ENCODE measurements at regions not wholly inside any gene's neighbourhood (a gene's known extent, or its start where the extent isn't known, plus 50 kb on each side); places are given as distances from the start of the nearest gene placed in this dataset.

GRCh38 chr1:2866422-2867086 lies 65.1 kb upstream of the TTC34 start:
- DNase-seq: no peak

- no peak for DNase-seq
Measured at GRCh38 chr1:2867087-2867425, 65.6 kb upstream of the TTC34 start.

- no peak for DNase-seq
Measured at GRCh38 chr1:2867861-2868260, 66.4 kb upstream of the TTC34 start.

DNA sequence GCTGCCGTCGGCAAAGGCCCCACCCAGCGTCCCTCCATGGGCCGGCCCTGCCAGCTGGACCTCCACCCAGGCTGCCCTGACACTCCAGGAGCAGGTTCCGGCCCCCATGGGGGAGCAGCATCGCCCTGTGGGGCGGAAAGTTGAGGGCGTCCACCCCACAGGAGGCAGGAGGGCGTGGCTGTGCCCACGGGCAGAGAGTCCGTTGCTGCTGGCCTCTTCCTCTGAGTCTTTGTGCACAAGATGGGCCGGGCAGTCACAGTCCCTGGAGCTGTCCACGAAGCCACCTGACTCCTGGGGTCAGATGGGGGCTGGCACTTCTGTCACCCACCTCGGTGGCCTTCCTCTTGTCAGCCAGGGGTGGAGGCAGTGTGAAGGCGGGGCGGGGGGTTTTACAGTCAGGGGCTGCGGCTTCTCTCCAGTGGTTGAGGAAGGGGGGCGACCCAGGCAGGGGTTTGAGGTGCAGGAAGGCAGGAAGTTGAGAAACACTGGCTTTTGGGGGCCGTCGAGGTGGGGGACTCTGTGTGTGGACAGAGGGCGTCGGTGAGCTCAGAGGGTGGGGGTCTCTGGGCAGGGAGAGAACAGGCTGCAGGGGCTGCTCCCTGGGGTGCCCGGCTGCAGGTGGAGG lies 67.2 kb upstream of the TTC34 start:
- DNase-seq: no peak

GRCh38 chr1:2871246-2871815 lies 69.8 kb upstream of the TTC34 start:
- DNase-seq: no peak

DNA sequence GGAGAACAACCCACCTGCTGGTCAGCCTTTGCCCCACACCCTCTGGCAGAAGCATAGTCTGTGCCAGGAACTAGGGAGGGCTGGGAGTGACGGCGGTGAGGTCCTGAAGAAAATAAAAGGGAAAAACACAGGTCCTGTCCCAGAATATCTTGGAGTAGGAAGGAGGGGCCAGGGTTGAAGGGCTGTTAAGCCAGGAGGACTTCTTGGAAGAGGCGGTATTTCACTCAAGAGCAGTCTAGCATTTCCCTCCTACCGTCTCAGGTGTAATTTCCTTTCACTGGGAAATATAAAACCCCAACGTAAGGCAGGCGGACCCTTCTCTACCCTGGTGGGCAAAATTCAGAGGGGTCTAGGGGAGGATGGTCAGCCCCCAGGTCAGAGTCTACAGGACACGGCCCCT lies 72.7 kb upstream of the TTC34 start:
- no peak for DNase-seq

GRCh38 chr1:2874607-2875480 lies 73.4 kb upstream of the TTC34 start:
- no peak for DNase-seq

GRCh38 chr1:2875707-2876561 lies 74.4 kb upstream of the TTC34 start:
- DNase-seq: no peak

DNA sequence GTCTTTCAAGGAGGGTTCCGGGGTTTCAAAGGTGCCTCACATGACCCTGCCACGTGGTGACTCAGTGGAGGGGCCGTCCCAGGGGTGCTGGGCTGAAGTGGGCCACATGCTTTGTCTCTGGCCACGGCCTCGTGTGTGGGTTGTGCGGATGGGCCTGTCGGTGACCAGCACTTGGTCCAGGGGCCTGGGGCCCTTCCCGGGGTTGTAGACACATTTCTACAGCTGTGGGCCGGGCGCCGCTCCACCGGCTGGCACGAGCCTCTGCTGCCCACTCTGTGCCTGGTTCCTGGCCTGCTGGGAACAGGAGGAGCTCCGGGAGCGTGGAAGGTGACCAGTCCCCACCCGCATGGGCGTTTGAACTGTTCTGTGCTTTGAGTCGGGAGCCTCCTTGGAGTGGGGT lies 75.4 kb upstream of the TTC34 start:
- DNase-seq: no peak

- no peak for DNase-seq
Measured at GRCh38 chr1:2877391-2877790, 75.9 kb upstream of the TTC34 start.

DNA sequence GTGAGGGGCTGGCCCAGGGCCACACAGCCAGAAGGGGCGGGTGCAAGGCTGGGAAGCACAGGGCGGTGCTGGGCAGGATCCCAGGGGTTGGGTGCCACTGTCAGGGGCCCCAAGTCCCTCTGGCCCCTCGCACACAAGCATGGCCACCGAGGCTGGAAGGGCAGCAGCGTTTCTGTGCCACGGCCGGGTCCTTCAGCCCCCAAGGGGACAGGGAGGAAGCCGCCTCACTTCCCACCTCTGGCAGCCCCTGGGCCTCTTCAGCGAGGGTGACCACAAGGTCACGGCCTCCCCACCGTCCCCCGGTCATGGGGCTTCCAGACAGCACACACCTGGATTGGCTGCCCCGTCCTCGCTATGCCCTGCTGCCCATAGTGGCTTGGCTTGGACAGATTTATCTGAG lies 77.1 kb upstream of the TTC34 start:
- DNase-seq: no peak

DNA sequence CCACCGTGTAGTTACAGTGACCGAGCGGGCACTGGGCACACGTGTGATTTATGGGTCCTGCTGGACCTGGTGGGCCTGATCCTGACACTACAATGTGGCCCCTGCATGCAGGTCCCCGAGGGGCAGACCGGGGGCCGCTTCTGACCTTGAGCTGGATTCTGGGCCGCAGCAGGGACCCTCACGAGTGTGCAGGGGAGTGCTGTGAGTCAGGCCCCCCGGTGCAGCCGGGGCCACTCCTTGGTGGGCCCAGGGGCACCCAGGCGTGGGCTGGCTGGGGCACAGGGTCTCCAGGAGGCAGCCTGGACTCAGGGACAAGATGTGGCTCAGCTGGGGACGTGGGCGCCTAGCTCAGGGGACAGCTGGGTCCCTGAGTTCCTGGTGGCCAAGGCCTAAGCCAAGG lies 77.5 kb upstream of the TTC34 start:
- no peak for DNase-seq

GRCh38 chr1:2879591-2879990 lies 78.1 kb upstream of the TTC34 start:
- DNase-seq: no peak

DNA sequence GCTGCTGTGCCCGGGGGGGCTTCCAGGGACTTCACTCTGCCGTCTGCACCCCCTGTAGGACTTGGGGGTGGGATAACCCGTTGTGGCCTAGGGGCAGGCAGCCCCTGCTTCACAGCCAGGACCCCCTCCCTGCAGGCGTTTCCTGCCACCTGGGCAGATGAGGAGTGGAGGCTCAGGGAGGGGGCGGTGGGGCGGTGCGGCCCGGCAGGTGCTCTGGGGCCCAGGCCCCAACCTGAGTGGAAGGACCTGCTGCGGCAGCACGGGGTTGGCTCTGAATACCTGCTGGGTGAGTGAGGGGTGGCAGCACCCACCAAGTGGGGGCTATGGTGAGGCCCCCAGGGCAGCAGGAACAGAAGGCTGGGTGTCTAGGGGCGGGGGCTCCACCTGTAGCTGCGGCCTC lies 78.6 kb upstream of the TTC34 start:
- DNase-seq: no peak

GRCh38 chr1:2880812-2881295 lies 79.4 kb upstream of the TTC34 start:
- DNase-seq: no peak

DNA sequence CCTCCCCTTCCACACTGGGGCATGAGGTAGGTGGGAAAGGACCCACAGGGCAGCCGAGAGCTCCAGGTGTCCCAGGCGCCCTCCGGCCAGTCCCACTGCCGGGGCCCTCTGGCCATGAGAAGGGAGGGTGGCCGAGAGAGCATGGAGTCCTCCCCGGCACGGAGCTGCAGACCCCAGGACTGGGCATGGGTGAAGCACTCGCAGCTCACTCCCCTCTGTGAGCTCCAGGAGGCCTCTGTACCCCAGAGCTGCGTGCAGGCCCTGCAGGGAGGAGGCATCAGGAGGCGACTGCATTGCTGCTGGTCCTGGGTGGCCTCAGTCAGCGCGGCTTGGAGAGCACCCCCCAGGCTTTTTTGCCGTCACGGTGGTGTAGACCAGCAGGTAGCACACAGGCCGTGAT lies 80.1 kb upstream of the TTC34 start:
- DNase-seq: no peak

GRCh38 chr1:2882966-2883696 lies 81.6 kb upstream of the TTC34 start:
- no peak for DNase-seq

- no peak for DNase-seq
Measured at GRCh38 chr1:2885001-2885400, 83.5 kb upstream of the TTC34 start.

- no peak for DNase-seq
Measured at GRCh38 chr1:2886631-2887030, 85.1 kb upstream of the TTC34 start.

DNA sequence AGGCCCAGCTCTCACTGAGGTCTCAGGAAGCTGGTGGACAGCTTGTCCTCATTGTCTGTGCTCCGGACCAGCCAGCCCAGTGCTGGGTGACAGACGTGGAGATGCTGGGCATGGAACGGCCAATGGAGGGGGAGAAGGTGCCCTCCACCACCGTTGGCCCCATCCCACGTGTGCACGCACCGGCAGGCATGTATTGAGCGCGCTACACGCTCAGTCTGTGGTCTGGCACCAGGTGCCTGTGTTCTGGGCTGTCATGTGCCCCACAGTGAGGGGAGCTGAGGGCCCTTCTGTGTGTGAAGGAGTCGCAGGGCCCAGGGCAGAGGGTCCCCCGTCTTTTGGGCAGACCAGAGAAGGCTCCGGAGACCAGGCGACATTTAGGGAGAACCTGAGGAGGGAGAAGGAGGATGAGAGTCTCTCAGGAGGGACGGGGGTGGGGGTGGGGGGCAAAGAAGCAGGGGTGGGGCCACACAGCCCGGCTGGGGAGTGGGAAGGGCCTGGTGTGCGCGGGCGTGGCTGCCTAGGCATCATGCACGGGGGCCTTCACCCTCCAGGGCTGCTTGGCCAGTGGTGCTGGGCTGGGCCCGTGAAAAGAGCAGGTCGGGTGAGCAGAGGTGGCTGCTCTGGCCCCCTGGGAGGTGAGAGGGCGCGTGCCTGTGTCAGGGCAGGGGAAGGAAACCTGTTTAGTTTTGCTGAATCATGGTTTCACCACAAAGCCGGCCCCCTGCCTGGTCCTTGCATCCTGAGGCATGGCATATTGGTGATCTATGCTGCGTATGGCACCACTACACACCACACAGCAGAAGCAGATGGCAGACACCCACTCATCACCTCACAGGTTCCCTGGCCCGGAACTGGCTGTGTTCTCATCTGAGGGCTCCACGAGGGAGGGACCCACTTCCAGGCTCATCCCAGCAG lies 86.7 kb upstream of the TTC34 start:
- DNase-seq: no peak

Measured in activated T-cell treated with anti-CD3 and anti-CD28 coated beads for 4 hours (primary cell).